ENCODE measurements at regions not wholly inside any gene's neighbourhood (a gene's known extent, or its start where the extent isn't known, plus 50 kb on each side); places are given as distances from the start of the nearest gene placed in this dataset.

DNA sequence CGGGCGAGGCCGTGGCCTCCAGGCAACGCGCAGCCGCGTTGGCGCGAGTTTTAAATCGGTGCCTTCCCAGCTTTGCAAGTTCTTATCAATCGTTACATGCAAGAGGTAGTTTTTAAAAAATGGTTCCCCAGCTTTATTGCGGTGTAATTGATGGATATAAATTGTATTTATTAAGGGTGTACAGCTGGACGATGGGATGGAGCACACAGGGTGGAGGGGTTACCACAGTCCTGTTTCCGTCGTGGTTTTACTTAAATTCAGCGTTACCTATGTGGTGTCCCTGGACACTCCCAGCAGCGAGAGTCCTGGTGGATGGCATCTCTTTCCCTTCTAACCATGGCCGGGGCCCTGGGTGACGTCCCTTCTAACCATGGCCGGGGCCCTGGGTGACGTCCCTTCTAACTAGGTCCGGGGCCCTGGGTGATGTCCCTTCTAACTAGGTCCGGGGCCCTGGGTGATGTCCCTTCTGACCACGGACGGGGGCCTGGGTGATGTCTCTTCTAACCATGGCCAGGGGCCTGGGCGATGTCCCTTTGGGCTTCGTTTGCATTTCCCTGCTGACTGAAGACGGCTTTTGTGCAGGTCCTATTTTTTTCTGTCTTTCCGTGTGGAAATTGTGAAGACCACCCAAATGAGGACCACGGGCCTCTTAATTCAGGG lies 97.9 kb downstream of the TNFAIP2 start:
- Histone ChIP-seq H3K4me1 (ENCODE audit: control insufficient read depth, insufficient read depth, low read length) (no peaks in the 10 kb centered on the region), H3K9ac (ENCODE audit: low read depth, low read length) (no peak overlapping the region), H3K14ac (replicated peaks; ENCODE audit: low read depth, low read length) (no peak overlapping the region), H3K18ac (ENCODE audit: low read depth, low read length) (no peak overlapping the region), H4K8ac (ENCODE audit: low read depth in 2 of 2, low read length in 2 of 2) (no peak overlapping the region), H3K4me3 (ENCODE audit: insufficient read depth, low read depth, low read length) (no peak overlapping the region; the same call in 1 of the 2 replicates), H3K27ac (ENCODE audit: insufficient read depth, low read length) (no peak overlapping the region), H2BK15ac (ENCODE audit: low read depth, low read length) (no peak overlapping the region), H4K5ac (ENCODE audit: low read depth, low read length) (no peak overlapping the region), H2BK5ac (ENCODE audit: low read depth, low read length, poor library complexity, severe bottlenecking) (no peak overlapping the region), H3K56ac (ENCODE audit: extremely low read depth, insufficient read depth, low read length) (no peak overlapping the region), H2AK9ac (replicated peaks; ENCODE audit: low read depth, low read length, poor library complexity) (no peak overlapping the region), H3K4ac (ENCODE audit: low read depth, low read length) (no peak overlapping the region), H3K9me3 (ENCODE audit: control insufficient read depth, insufficient read depth, low read length) (peaks cover 8% of the 10 kb centered on the region), H3K9me1 (ENCODE audit: insufficient read depth, low read length) (no peaks in the 10 kb centered on the region), H2AK5ac (ENCODE audit: low read depth, low read length) (no peak overlapping the region), H2BK20ac (ENCODE audit: low read depth, low read length) (no peak overlapping the region), H2AFZ (replicated peaks; ENCODE audit: low read length, poor library complexity) (peak overlapping the region; percentile 34), H3K4me2 (ENCODE audit: low read depth, low read length) (no peak overlapping the region; the same call in 1 of the 2 replicates), H4K91ac (ENCODE audit: insufficient read depth, low read depth, low read length) (no peak overlapping the region), H3K79me1 (ENCODE audit: low read depth in 1 of 2, low read length in 2 of 2) (no peaks in the 10 kb centered on the region), H3K36me3 (ENCODE audit: control insufficient read depth, insufficient read depth, low read length) (no peaks in the 10 kb centered on the region), H3K27me3 (ENCODE audit: control insufficient read depth, insufficient read depth, low read length) (peaks cover 62% of the 10 kb centered on the region), H2BK120ac (ENCODE audit: low read depth, low read length) (no peak overlapping the region), H4K20me1 (ENCODE audit: insufficient read depth, low read length) (no peaks in the 10 kb centered on the region), H3K23ac (ENCODE audit: low read depth, low read length) (no peak overlapping the region)
- DNase-seq: no peak
- TF ChIP-seq NFE2L2 (IDR thresholded peaks at IDR 0.05; ENCODE audit: low read depth, low read length) (no peak), CEBPB (IDR thresholded peaks at IDR 0.05; ENCODE audit: low read depth, low read length) (no peak), MXI1 (IDR thresholded peaks at IDR 0.05; ENCODE audit: borderline replicate concordance, low read depth, low read length) (no peak), POLR2A (IDR thresholded peaks at IDR 0.05; ENCODE audit: low read depth, low read length) (no peak), BHLHE40 (IDR thresholded peaks at IDR 0.05; ENCODE audit: low read depth, low read length) (no peak), MAFK (IDR thresholded peaks at IDR 0.05; ENCODE audit: low read depth, low read length) (no peak), RAD21 (IDR thresholded peaks at IDR 0.05; ENCODE audit: low read length) (no peak), SMC3 (IDR thresholded peaks at IDR 0.05; ENCODE audit: low read depth, low read length) (no peak), CTCF (conservative IDR thresholded peaks at IDR 0.05; ENCODE audit: low read depth, low read length) (no peak)
- TF ChIP-seq, protein P1, sequence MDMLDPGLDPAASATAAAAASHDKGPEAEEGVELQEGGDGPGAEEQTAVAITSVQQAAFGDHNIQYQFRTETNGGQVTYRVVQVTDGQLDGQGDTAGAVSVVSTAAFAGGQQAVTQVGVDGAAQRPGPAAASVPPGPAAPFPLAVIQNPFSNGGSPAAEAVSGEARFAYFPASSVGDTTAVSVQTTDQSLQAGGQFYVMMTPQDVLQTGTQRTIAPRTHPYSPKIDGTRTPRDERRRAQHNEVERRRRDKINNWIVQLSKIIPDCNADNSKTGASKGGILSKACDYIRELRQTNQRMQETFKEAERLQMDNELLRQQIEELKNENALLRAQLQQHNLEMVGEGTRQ (IDR thresholded peaks at IDR 0.05; ENCODE audit: low read depth, low read length): no peak
- POLR2A ChIA-PET (ENCODE audit: unreplicated experiment): no interaction called here
- in situ Hi-C loops (cut with MboI; ENCODE audit: low sequenced_read_pairs) (no loop called here), intact Hi-C loops (cut with micrococcal nuclease) (no loop called here), dilution Hi-C loops (cut with HindIII; ENCODE audit: low sequenced_read_pairs, unreplicated experiment) (no loop called here)
- BruUV-seq (replicated peaks): no TSS peak
- CTCF ChIA-PET: no interaction called here
- WGBS, 2 experiments (ENCODE audit: extremely low coverage in 2 of 2, insufficient read length in 1 of 2): 41% methylated on average over 26 of the region's 30 CpGs; no CpG with 5 or more reads in 1 of the 2 experiments
- ATAC-seq (ENCODE audit: low read depth): no peak; the same call in 1 of the 2 replicates
